SK-N-MC (cell line): ENCODE measurements at regions not wholly inside any gene's neighbourhood (a gene's known extent, or its start where the extent isn't known, plus 50 kb on each side); places are given as distances from the start of the nearest gene placed in this dataset.

Experiments used
- EZH2 ChIP-seq: fragments of 200-600 bp; sonication (generic); IDR thresholded peaks from one replicate; pipeline ENCODE4 v1.6.1; 2017; ENCODE audit warnings: antibody characterized with exemption
- POLR2AphosphoS5 ChIP-seq: IDR thresholded peaks from 2 replicates; pipeline ENCODE4 v1.6.1; 2012; ENCODE audit warnings: mild to moderate bottlenecking, low read depth, low read length, borderline replicate concordance

GRCh38 chr5:86983208-86983607, 284.5 kb upstream of the RASA1 start:
- TF ChIP-seq POLR2AphosphoS5 (no peak), EZH2 (no peak)
